HEK293 (cell line): ENCODE measurements at regions not wholly inside any gene's neighbourhood (a gene's known extent, or its start where the extent isn't known, plus 50 kb on each side); places are given as distances from the start of the nearest gene placed in this dataset.

Source experiments
- BCL11B ChIP-seq: fragments of 450-650 bp; formaldehyde crosslinking; IDR thresholded peaks from 2 replicates; pipeline ENCODE4 v1.5.1; 2016; ENCODE audit warnings: low read depth, missing biosample characterization, missing genetic modification characterization
- BCL6B ChIP-seq: fragments of 450-650 bp; formaldehyde crosslinking; IDR thresholded peaks from 2 replicates; pipeline ENCODE4 v1.5.1; 2017; ENCODE audit warnings: missing biosample characterization, missing genetic modification characterization
- GLIS2 ChIP-seq: fragments of 450-650 bp; formaldehyde crosslinking; IDR thresholded peaks from 2 replicates; pipeline ENCODE4 v1.5.1; 2016; ENCODE audit warnings: missing biosample characterization, missing genetic modification characterization
- PATZ1 ChIP-seq: fragments of 450-650 bp; formaldehyde crosslinking; IDR thresholded peaks from 2 replicates; pipeline ENCODE4 v1.5.1; 2016; ENCODE audit warnings: missing biosample characterization, missing genetic modification characterization
- PRDM4 ChIP-seq: fragments of 450-650 bp; formaldehyde crosslinking; IDR thresholded peaks from 2 replicates; pipeline ENCODE4 v1.5.1; 2017; ENCODE audit warnings: missing biosample characterization, missing genetic modification characterization
- SP2 ChIP-seq: fragments of 450-650 bp; formaldehyde crosslinking; IDR thresholded peaks from 2 replicates; pipeline ENCODE4 v1.5.1; 2016; ENCODE audit warnings: missing biosample characterization, missing genetic modification characterization
- YY1 ChIP-seq: fragments of 450-650 bp; formaldehyde crosslinking; IDR thresholded peaks from 2 replicates; pipeline ENCODE4 v1.5.1; 2018; ENCODE audit warnings: missing biosample characterization, missing genetic modification characterization
- ZBTB48 ChIP-seq: fragments of 450-650 bp; formaldehyde crosslinking; IDR thresholded peaks from 2 replicates; pipeline ENCODE4 v1.5.1; 2016; ENCODE audit warnings: missing biosample characterization, missing genetic modification characterization
- ZFP69B ChIP-seq: fragments of 450-650 bp; formaldehyde crosslinking; IDR thresholded peaks from 2 replicates; pipeline ENCODE4 v1.5.1; 2016; ENCODE audit warnings: missing biosample characterization, missing genetic modification characterization
- ZNF10 ChIP-seq: fragments of 450-650 bp; formaldehyde crosslinking; IDR thresholded peaks from 2 replicates; pipeline ENCODE4 v1.5.1; 2017; ENCODE audit warnings: missing biosample characterization, missing genetic modification characterization
- ZNF121 ChIP-seq: fragments of 450-650 bp; formaldehyde crosslinking; IDR thresholded peaks from 2 replicates; pipeline ENCODE4 v1.5.1; 2016; ENCODE audit warnings: missing biosample characterization, missing genetic modification characterization
- ZNF148 ChIP-seq: fragments of 450-650 bp; formaldehyde crosslinking; IDR thresholded peaks from 2 replicates; pipeline ENCODE4 v1.5.0; 2017; ENCODE audit warnings: missing biosample characterization, missing genetic modification characterization, borderline replicate concordance
- ZNF221 ChIP-seq: fragments of 450-650 bp; formaldehyde crosslinking; IDR thresholded peaks from 2 replicates; pipeline ENCODE4 v1.5.1; 2017; ENCODE audit warnings: missing biosample characterization, missing genetic modification characterization, borderline replicate concordance
- ZNF394 ChIP-seq: fragments of 450-650 bp; formaldehyde crosslinking; IDR thresholded peaks from 2 replicates; pipeline ENCODE4 v1.5.1; 2016; ENCODE audit warnings: missing biosample characterization, missing genetic modification characterization, mild to moderate bottlenecking, moderate library complexity, borderline replicate concordance
- ZNF426 ChIP-seq: fragments of 450-650 bp; formaldehyde crosslinking; IDR thresholded peaks from 2 replicates; pipeline ENCODE4 v1.5.1; 2017; ENCODE audit warnings: missing biosample characterization, missing genetic modification characterization, mild to moderate bottlenecking, inconsistent platforms, moderate library complexity
- ZNF433 ChIP-seq: fragments of 450-650 bp; formaldehyde crosslinking; IDR thresholded peaks from 2 replicates; pipeline ENCODE4 v1.5.1; 2016; ENCODE audit warnings: missing biosample characterization, missing genetic modification characterization, low read depth
- ZNF501 ChIP-seq: fragments of 450-650 bp; formaldehyde crosslinking; IDR thresholded peaks from 2 replicates; pipeline ENCODE4 v1.5.1; 2016; ENCODE audit warnings: missing biosample characterization, missing genetic modification characterization
- ZNF529 ChIP-seq: fragments of 450-650 bp; formaldehyde crosslinking; IDR thresholded peaks from 2 replicates; pipeline ENCODE4 v1.5.1; 2017; ENCODE audit warnings: missing genetic modification characterization, missing biosample characterization; ENCODE audit not compliant: insufficient replicate concordance
- ZNF561 ChIP-seq: fragments of 450-650 bp; IDR thresholded peaks from 2 replicates; pipeline ENCODE4 v1.5.1; 2018; ENCODE audit warnings: missing biosample characterization, missing genetic modification characterization, borderline replicate concordance
- ZNF629 ChIP-seq: fragments of 450-650 bp; formaldehyde crosslinking; IDR thresholded peaks from 2 replicates; pipeline ENCODE4 v1.5.1; 2017; ENCODE audit warnings: missing biosample characterization, missing genetic modification characterization
- ZSCAN18 ChIP-seq: fragments of 450-650 bp; formaldehyde crosslinking; IDR thresholded peaks from 2 replicates; pipeline ENCODE4 v1.5.1; 2016; ENCODE audit warnings: missing biosample characterization, missing genetic modification characterization
- ZSCAN30 ChIP-seq: fragments of 450-650 bp; IDR thresholded peaks from 2 replicates; pipeline ENCODE4 v1.5.1; 2018; ENCODE audit warnings: missing biosample characterization, mild to moderate bottlenecking, missing genetic modification characterization, moderate library complexity
- ZSCAN5A ChIP-seq: fragments of 450-650 bp; formaldehyde crosslinking; IDR thresholded peaks from 2 replicates; pipeline ENCODE4 v1.5.1; 2016; ENCODE audit warnings: missing biosample characterization, missing genetic modification characterization
- ZXDB ChIP-seq: fragments of 450-650 bp; formaldehyde crosslinking; IDR thresholded peaks from 2 replicates; pipeline ENCODE4 v1.5.1; 2016; ENCODE audit warnings: missing biosample characterization, missing genetic modification characterization

GRCh38 chr22:46079861-46080821, 70.2 kb upstream of the PPARA start (continued):
- TF ChIP-seq ZNF426 (tag by site-specific recombination) (0 out of 2 replicates have a peak, but pooled peaks have one; percentile 8), ZNF561 (tag by site-specific recombination) (peak; percentile 18; the same call in 1 of the 2 replicates), PRDM4 (tag by site-specific recombination) (no peak), ZSCAN30 (tag by site-specific recombination) (peak; percentile 70; the same call in 1 of the 2 replicates), BCL11B (tag by site-specific recombination) (peak; percentile 50; the same call in 1 of the 2 replicates), ZSCAN18 (tag by site-specific recombination) (no peak), ZNF501 (tag by site-specific recombination) (peak; percentile 52), ZFP69B (tag by site-specific recombination) (peak; percentile 94), ZNF433 (no peak), BCL6B (no peak), ZNF529 (no peak), ZNF148 (tag by site-specific recombination) (no peak), PATZ1 (peak; percentile 96), GLIS2 (tag by site-specific recombination) (peak; percentile 76), ZXDB (tag by site-specific recombination) (peak; percentile 46; the same call in 1 of the 2 replicates), ZNF394 (0 out of 2 replicates have a peak, but pooled peaks have one; percentile 16), ZNF10 (tag by site-specific recombination) (no peak), SP2 (tag by site-specific recombination) (peak; percentile 53), ZNF121 (0 out of 2 replicates have a peak, but pooled peaks have one; percentile 9), ZNF629 (tag by site-specific recombination) (peak; percentile 77), ZBTB48 (peak; percentile 26; the same call in 1 of the 2 replicates), ZNF221 (tag by site-specific recombination) (0 out of 2 replicates have a peak, but pooled peaks have one; percentile 4), YY1 (tag by site-specific recombination) (peak; percentile 84), ZSCAN5A (tag by site-specific recombination) (0 out of 2 replicates have a peak, but pooled peaks have one; percentile 30)
